ENCODE measurements at regions not wholly inside any gene's neighbourhood (a gene's known extent, or its start where the extent isn't known, plus 50 kb on each side); places are given as distances from the start of the nearest gene placed in this dataset.
A peak's percentile ranks its signal among the peaks of the same experiment; 100 is the strongest.

DNA sequence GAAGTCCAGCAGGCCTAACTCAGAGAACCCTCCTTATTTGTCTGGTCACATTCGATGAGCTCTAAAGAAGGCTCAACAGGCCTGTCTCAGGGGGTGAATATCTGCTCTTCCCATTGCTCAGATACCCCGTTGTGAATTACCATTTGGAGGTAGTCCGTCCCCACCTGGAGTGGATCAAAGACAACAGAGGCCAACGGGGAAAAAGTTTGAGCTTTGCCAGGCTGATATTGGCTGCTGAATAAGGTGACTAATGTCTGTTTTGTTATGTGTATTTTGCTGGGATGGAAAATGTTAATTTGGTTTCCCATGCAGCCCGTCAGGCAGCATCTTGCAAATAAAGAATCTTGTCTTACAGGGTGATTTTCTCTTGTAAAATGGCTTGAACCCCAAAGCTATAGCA, 69.2 kb upstream of the EPS8L3 start:
- no peak overlapping the region; a peak in 1 of 22 replicates for H3K27ac ChIP-seq
- H4K20me1 ChIP-seq = no peaks in the 10 kb centered on the region
- H3K4me3 ChIP-seq = no peak overlapping the region
- no peak overlapping the region for H3K4me2 ChIP-seq
- H3K36me3 ChIP-seq = no peaks in the 10 kb centered on the region; a peak in 1 of 22 replicates
- H3K27me3 ChIP-seq = no peaks in the 10 kb centered on the region
- no peak overlapping the region for H3K9ac ChIP-seq
- TF ChIP-seq Cebpa-rat (IDR thresholded peaks at IDR 0.05) = no peak
- H3K9me3 ChIP-seq (replicated peaks in 1 of 11) = peaks cover 21 to 40% (median 33%) of the 10 kb centered on the region in 11 experiments
- peaks cover 0 to 5% (median 0%) of the 10 kb centered on the region in 10 experiments; a peak in 7 of 20 replicates for H3K4me1 ChIP-seq

- peaks cover 7 to 27% (median 19%) of the 10 kb centered on the region in 11 experiments; a peak in 21 of 22 replicates for H3K9me3 ChIP-seq (replicated peaks in 1 of 11)
- no peaks in the 10 kb centered on the region for H3K27me3 ChIP-seq
- H3K4me3 ChIP-seq = no peak overlapping the region
- peaks cover 15 to 45% (median 36%) of the 10 kb centered on the region in 10 experiments for H3K4me1 ChIP-seq
- no peak overlapping the region for H3K4me2 ChIP-seq
- TF ChIP-seq Cebpa-rat (IDR thresholded peaks at IDR 0.05) = no peak
- H3K9ac ChIP-seq = no peak overlapping the region
- H4K20me1 ChIP-seq = no peaks in the 10 kb centered on the region
- H3K36me3 ChIP-seq = no peaks in the 10 kb centered on the region
- H3K27ac ChIP-seq = no peak overlapping the region
Observed at GRCh38 chr1:109828756-109829505, 65.2 kb upstream of the EPS8L3 start.

DNA sequence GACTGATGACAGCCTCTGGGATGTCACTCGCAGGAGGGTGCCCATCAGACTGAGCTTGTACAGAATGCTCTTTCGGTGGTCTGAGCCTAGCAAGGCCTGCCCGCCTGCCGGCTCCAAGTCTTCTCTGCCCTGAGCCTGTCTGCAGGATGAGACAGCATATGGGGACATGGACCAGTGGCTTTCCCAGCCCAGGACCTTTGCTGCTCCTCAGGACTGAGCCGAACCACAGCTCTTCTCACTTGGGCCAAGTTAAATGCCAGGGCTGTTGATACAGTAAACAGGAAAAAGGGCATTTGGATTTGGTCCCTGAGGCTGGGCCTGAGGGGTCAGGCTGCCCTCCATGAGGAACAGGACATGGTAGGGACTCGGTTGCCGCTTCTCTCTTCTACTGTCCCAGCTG, 64.3 kb upstream of the EPS8L3 start:
- peaks cover 7 to 20% (median 15%) of the 10 kb centered on the region in 11 experiments; a peak in 21 of 22 replicates for H3K9me3 ChIP-seq (replicated peaks in 1 of 11)
- no peaks in the 10 kb centered on the region for H4K20me1 ChIP-seq
- H3K4me3 ChIP-seq = no peak overlapping the region
- H3K27me3 ChIP-seq = no peaks in the 10 kb centered on the region
- no peak for TF ChIP-seq Cebpa-rat (IDR thresholded peaks at IDR 0.05)
- peak overlapping the region in 7 of 11 experiments; percentile 40 to 100 (median 66); a peak in 10 of 22 replicates for H3K27ac ChIP-seq
- H3K9ac ChIP-seq = no peak overlapping the region
- H3K4me2 ChIP-seq = peak overlapping the region in 3 of 11 experiments; percentile 64 to 92 (median 84); a peak in 5 of 22 replicates
- no peaks in the 10 kb centered on the region for H3K36me3 ChIP-seq
- H3K4me1 ChIP-seq = peaks cover 15 to 54% (median 45%) of the 10 kb centered on the region in 10 experiments

DNA sequence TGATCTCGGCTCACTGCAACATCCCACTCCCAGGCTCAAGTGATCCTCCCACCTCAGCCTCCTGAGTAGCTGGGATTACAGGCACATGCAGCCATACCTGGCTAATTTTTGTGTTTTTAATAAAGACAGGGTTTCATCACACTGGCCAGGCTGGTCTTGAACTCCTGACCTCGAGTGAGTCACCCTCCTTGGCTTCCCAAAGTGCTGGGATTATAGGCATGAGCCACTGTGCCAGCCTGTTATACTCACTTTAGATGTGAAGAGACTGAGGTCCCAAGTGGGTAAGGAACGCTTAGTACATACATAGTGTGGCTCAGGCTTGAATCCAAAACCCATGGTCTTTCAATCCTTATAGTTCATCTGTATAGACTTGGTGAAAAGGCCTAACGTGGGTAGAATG, 63.7 kb upstream of the EPS8L3 start:
- Histone ChIP-seq H3K9ac (no peak overlapping the region), H3K27ac (peak overlapping the region in 8 of 11 experiments; percentile 17 to 100 (median 64); a peak in 13 of 22 replicates), H3K4me1 (peaks cover 15 to 59% (median 50%) of the 10 kb centered on the region in 10 experiments)

GRCh38 chr1:109826930-109827349, 63.2 kb upstream of the EPS8L3 start:
- Histone ChIP-seq H3K27ac (peak overlapping the region in 9 of 11 experiments; percentile 40 to 100 (median 70); a peak in 17 of 22 replicates), H3K27me3 (no peaks in the 10 kb centered on the region), H3K4me2 (peak overlapping the region; percentile 44 to 92 (median 73))

More for the DNA sequence above, 63.7 kb upstream of the EPS8L3 start:
- Histone ChIP-seq H3K27me3 (no peaks in the 10 kb centered on the region), H3K9me3 (replicated peaks in 1 of 11) (peaks cover 6 to 15% (median 10%) of the 10 kb centered on the region in 11 experiments; a peak in 21 of 22 replicates), H3K4me3 (no peak overlapping the region), H3K36me3 (no peaks in the 10 kb centered on the region), H4K20me1 (no peaks in the 10 kb centered on the region), H3K4me2 (peak overlapping the region in 9 of 11 experiments; percentile 54 to 92 (median 83); a peak in 15 of 22 replicates)
- no peak for TF ChIP-seq Cebpa-rat (IDR thresholded peaks at IDR 0.05)

GRCh38 chr1:109826446-109826845, 62.7 kb upstream of the EPS8L3 start:
- Histone ChIP-seq H3K4me2 (peak overlapping the region; percentile 44 to 92 (median 73)), H3K9me3 (replicated peaks in 1 of 11) (peaks cover 0 to 5% (median under 1%) of the 10 kb centered on the region in 11 experiments; a peak in 5 of 22 replicates), H3K4me3 (no peak overlapping the region; a peak in 1 of 20 replicates), H3K36me3 (no peaks in the 10 kb centered on the region), H4K20me1 (no peaks in the 10 kb centered on the region), H3K27ac (peak overlapping the region in 9 of 11 experiments; percentile 40 to 100 (median 70); a peak in 18 of 22 replicates), H3K4me1 (peaks cover 21 to 70% (median 61%) of the 10 kb centered on the region in 10 experiments), H3K9ac (peak overlapping the region in 7 of 11 experiments; percentile 15 to 46 (median 35); a peak in 10 of 22 replicates), H3K27me3 (no peaks in the 10 kb centered on the region)
- no peak for TF ChIP-seq Cebpa-rat (IDR thresholded peaks at IDR 0.05)

More at GRCh38 chr1:109826930-109827349, 63.2 kb upstream of the EPS8L3 start:
- no peak overlapping the region for H3K4me3 ChIP-seq
- H3K4me1 ChIP-seq = peaks cover 16 to 65% (median 56%) of the 10 kb centered on the region in 10 experiments
- H3K9me3 ChIP-seq (replicated peaks in 1 of 11) = peaks cover under 1 to 10% (median 5%) of the 10 kb centered on the region in 11 experiments; a peak in 15 of 22 replicates
- H3K36me3 ChIP-seq = no peaks in the 10 kb centered on the region
- TF ChIP-seq Cebpa-rat (IDR thresholded peaks at IDR 0.05) = no peak
- peak overlapping the region in 6 of 11 experiments; percentile 15 to 46 (median 36); a peak in 7 of 22 replicates for H3K9ac ChIP-seq
- no peaks in the 10 kb centered on the region for H4K20me1 ChIP-seq

DNA sequence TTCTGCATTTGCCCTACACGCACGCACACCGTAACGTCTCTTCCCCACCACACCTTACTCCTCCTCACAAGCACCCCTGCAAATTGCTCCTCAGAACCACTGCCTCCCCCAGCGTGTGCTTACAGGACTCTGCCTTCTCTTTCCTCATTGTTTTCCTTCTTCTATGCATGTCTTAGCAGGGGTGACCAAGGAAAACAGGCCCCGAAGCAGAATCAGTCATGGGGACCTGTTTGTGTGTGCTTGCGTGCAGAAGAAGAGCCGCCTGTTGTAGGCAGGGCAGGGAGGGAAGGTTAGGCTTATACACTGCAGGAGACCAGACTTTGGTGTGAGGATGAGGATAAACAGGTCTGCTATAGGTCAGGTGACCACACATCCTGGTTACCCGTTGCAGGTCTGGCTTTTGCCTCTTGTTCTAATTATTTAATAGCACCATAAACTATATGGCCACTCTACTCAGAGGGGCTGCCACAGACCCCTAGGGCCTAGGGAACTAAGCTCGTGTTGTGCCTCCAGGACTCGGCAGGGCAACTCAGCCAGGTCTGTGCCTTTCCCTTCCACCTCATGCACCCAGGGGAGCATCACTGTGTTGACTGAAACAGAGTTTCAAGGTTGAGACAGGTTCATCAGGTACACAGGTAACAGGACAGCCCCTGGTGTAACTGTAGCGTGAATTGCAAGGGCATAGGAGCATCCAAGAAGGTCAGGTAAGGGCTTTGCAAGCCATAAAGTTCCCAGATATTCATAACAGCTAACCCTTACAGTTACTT, 60.8 kb upstream of the EPS8L3 start:
- Histone ChIP-seq H3K27me3 (no peaks in the 10 kb centered on the region), H3K4me1 (peaks cover 38 to 89% (median 80%) of the 10 kb centered on the region in 10 experiments), H3K9me3 (replicated peaks in 1 of 11) (no peaks in the 10 kb centered on the region), H4K20me1 (no peaks in the 10 kb centered on the region), H3K4me2 (peak overlapping the region in 7 of 11 experiments; percentile 40 to 93 (median 88); a peak in 13 of 22 replicates), H3K36me3 (no peaks in the 10 kb centered on the region), H3K27ac (peak overlapping the region in 9 of 11 experiments; percentile 63 to 100 (median 97); a peak in 17 of 22 replicates), H3K9ac (peak overlapping the region in 1 of 11 experiments; percentile 24; a peak in 3 of 22 replicates), H3K4me3 (no peak overlapping the region)
- TF ChIP-seq Cebpa-rat (IDR thresholded peaks at IDR 0.05) = no peak

- H3K4me3 ChIP-seq = no peak overlapping the region
- TF ChIP-seq Cebpa-rat (IDR thresholded peaks at IDR 0.05) = no peak
- peak overlapping the region in 8 of 11 experiments; percentile 11 to 93 (median 86); a peak in 13 of 22 replicates for H3K4me2 ChIP-seq
- peak overlapping the region in 4 of 11 experiments; percentile 5 to 24 (median 14); a peak in 5 of 22 replicates for H3K9ac ChIP-seq
- no peaks in the 10 kb centered on the region for H4K20me1 ChIP-seq
- peak overlapping the region in 10 of 11 experiments; percentile 41 to 100 (median 96); a peak in 20 of 22 replicates for H3K27ac ChIP-seq
- H3K9me3 ChIP-seq (replicated peaks in 1 of 11) = no peaks in the 10 kb centered on the region
- H3K4me1 ChIP-seq = peaks cover 46 to 97% (median 88%) of the 10 kb centered on the region in 10 experiments
- H3K27me3 ChIP-seq = no peaks in the 10 kb centered on the region
- no peaks in the 10 kb centered on the region for H3K36me3 ChIP-seq
Observed at GRCh38 chr1:109823543-109824348, 60.0 kb upstream of the EPS8L3 start.
